GM19351 (cell line): ENCODE measurements at regions not wholly inside any gene's neighbourhood (a gene's known extent, or its start where the extent isn't known, plus 50 kb on each side); places are given as distances from the start of the nearest gene placed in this dataset.
"Not testable (repeated sequence)": the region's sequence is repeated elsewhere in the genome, so short reads cannot be mapped to it uniquely, and the experiment has no call there.

ENCODE experiments used
- ATAC-seq: cut with Tn5 transposase; IDR thresholded peaks from one replicate; pipeline ENCODE4 v1.9.1; 2021; ENCODE audit warnings: mild to moderate bottlenecking, moderate library complexity; ENCODE audit not compliant: unreplicated experiment

DNA sequence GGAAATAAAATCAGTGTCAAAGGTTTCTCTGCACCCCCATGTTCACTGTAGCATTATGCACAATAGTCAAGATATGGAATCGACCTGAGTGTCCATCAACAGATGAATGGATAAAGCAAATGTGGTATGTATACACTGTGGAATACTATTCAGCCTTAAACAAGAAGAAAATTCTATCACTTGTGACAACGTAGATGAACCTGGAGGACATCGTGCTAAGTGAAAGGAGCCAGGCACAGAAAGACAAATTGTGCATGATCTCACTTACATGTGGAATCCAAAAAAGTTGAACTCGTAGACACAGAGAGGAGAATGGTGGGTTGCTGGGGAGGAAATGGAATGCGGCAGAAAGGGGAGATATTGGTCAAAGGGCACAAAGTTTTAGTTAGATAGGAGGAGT lies 136.3 kb upstream of the ESR1 start:
- no peak for ATAC-seq

DNA sequence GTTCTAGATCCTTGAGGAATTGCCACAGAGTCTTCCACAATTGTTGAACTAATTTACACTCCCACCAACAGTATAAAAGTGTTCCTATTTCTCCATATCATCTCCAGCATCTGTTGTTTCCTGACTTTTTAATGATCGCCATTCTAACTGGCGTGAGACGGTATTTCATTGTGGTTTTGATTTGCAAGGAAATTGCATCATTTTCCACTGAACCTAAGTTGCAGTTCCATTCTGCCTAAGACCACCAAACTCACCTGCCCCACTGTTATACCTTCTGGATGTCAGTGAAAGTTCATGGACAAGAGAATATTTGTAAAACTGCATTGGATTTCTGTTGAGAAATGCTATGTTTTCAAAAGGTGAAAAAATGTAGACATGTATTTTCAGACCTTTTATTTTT lies 132.9 kb upstream of the ESR1 start:
- no peak for ATAC-seq

DNA sequence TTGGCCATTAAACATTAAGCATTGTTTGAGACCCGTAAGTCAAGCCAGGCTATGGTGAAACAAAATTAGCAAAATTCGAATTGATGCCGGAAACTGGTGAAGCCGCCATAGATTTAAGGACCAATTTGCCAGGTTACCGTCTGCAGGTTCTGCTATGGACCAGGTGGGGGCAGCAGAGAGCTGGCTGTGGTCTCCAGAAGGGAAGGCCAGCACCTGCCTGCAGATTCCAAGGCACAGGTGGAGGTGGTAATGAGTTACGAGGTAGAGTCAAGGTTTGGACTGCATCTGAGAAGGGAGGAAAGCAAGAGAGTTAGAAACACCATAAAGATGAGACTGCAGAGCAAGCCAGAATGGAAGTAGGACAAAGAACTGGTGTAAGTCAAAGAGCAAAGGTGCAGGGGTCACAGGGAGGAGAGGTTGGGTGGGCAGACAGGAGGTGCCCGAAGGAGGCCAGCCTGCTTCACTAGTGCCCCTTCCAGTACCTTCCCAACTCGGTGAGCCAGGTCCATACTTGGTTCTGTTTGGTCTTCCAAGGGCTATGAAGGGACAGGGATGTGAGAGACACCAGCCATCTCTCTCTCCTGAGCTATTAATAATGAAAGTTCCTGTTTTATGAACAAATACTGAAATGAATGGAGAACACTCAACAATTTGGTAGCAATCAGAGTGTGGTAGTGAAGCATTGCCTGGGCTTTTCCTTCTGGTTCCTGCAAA lies 131.6 kb upstream of the ESR1 start:
- peak; percentile 94 for ATAC-seq

DNA sequence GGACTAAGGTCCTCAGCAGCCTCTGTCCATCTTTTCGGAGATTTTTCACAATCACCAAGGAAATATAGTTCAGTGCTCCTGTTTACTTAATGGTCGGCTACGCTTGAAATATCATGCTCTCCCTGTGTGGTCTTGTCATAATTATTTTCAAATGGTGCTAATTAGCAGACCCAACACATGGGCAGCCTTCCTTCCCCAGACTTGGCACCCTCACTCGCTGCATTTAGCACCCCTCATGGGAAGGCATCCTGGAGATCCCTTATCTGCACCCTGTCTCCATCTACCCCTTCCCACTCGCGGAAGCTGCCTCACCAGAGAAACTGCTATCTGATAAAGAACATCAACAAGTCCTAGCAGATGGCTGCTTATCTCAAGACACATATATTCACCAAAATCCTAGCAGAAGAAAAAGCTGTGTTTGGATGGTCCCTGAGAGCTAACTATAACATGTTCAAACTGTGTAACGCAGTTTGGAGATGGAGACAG lies 131.0 kb upstream of the ESR1 start:
- ATAC-seq, result no peak

DNA sequence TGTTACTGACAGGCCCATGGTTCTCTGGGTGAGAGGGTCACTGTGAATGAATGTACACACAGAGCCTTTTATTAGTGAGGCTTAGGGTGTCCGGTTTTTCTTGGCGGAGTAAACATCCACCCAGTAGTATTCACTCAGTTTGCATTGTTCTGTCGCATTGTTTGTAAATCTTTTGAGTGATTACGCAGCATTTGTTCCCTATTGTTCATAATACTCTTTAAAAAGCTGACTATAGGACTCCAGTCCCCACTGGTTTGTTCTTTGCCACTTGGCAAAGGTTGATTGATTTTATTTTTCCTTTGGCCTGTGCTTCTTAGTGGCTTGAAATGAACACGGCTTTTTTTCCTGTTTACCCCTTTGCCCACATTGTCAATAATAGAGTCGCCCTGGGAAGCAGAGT lies 130.1 kb upstream of the ESR1 start:
- ATAC-seq, result no peak

DNA sequence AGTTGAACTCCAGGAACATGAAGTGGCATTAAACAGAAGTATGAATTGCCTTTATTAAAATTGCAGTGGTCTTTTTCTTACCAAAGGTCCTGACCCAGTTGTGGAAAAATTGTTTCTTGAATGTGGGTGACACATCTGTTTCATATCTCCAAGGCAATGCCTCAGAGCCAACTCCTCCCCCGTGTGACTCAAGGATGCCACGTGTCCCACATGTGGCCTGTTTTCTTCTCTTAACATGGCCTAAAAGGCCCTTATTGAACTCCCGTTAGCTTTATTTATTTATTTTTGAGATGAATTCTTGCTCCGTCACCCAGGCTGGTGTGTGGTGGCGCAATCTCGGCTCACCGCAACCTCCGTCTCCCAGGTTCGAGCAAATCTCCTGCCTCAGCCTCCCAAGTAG lies 128.4 kb upstream of the ESR1 start:
- ATAC-seq, result no peak

DNA sequence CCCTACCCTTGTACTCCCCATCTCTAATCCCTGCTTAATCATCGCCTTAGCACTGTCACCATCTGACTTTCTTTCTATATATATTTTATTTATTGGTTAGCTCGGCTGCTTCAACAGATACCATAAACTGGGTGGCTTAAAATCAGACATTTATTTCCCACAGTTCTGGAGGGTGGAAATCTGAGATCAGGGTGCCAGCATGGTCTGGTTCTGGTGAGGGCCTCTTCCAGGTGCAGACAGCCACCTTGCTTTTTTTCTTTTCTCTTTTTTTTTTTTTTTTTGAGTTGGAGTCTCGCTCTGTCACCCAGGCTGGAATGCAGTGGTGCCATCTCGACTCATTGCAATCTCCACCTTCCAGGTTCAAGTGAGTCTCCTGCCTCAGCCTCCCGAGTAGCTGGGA lies 127.5 kb upstream of the ESR1 start:
- ATAC-seq, result no peak

DNA sequence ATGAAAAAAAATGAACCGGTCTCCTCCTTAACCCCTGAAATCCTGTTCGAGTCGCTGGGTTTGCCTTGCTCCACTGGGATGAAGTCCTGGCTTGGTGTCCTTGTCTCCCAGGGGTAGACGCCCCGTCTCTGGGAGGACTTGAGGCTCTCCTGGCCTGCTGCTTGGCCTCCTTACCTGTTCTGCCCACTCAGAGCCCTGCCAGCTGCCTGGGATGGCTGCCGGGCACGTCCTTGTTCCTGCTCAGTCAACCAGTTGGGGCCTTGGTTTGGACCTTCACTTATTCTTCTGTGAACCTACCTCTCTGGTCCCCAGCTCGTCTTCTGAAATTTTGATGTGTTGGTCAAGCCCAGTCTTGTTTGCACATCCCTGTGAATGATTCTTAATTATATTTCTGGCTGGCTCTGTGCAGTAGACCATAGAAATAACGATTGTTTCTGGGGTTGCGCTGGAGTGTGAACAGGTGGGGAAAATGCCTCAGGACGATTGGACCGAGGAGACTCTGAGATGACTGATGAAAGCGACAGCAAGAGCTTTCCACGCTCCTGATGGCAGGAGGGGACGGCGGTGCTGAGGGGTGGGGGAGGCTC lies 126.5 kb upstream of the ESR1 start:
- no peak for ATAC-seq

DNA sequence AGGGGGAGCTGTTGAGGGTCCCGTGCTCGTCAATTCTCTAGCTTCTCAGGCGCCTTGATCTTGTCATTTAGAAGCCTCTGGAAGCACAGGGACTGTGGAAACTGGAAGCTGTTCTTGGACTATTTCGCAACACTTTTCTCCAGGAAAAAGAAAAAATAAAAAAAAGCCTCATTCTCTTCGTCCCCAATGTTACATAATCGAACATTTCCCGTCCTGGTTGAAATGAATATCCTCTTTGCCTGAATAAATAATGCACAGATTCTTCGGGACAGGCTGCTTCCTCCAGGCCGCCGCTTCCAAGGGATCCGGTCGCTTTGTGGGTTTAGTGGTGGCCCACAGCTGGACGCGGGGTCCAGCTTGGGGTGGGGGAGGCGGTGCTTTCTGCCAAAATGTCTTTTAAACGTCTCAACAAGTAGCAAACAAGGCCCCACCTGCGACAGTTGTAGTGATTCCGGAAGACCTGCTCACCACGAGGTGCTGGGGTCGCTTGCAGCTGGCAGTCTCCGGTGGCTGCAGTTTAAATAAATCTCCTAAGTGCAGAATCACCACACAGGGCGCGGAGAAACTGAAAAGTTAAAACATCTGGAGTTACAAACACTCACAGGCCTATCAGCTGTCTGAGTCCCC lies 125.9 kb upstream of the ESR1 start:
- ATAC-seq, result no peak

DNA sequence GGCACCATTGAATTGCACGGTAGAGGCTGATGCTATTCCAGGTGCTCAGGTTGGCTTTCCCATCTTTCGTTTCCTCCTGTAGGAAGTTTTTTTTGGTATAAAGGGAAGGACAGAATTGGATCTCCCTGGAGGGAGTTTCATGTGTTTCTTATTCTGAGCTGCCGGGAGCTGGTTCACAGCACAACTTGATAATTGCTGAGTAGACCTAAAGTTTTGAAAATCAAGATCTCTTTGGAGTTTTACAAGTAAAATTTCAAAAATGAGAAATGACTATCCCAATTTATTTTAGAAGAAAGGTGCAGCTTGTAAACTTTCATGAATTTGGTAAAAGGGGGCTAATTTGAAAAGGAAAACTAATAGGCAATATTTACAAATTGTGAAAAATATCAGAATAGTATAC lies 125.2 kb upstream of the ESR1 start:
- ATAC-seq, result no peak

DNA sequence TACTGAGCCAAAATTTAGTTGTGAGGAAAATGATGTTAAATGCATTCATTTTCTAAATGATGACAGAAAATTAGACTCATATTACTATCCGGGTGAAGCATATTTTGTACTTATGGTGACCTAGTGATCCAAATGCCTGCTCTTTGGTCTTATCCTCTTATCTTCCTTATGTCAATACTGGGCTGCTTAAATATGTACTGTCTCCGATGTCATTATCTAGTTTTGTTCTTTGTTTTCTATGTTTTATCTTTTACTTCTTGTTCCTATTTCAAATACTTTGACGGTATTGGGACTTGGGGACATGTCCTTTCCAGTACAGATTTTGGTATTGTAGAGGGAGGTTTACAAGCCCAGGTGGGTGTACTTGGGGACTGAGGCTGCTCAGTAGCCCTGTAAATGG lies 124.6 kb upstream of the ESR1 start:
- no peak for ATAC-seq

DNA sequence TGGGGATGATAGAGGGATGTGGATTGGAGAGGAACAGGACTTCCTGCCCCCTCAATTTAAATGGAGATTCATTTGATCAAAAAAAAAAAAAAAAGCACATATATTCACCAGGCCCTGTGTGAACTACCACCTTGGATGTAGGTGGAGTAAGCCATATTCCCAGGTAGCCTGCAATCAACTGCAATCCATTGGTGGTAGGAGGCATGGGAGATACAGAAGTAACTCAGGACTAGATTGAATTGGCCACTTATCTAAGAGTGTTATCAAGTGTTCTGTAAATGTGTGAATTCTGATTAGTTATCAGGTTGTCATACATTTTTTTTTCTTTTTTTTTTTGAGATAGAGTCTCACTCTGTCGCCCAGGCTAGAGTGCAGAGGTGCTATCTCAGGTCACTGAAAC lies 124.1 kb upstream of the ESR1 start:
- ATAC-seq, result no peak

DNA sequence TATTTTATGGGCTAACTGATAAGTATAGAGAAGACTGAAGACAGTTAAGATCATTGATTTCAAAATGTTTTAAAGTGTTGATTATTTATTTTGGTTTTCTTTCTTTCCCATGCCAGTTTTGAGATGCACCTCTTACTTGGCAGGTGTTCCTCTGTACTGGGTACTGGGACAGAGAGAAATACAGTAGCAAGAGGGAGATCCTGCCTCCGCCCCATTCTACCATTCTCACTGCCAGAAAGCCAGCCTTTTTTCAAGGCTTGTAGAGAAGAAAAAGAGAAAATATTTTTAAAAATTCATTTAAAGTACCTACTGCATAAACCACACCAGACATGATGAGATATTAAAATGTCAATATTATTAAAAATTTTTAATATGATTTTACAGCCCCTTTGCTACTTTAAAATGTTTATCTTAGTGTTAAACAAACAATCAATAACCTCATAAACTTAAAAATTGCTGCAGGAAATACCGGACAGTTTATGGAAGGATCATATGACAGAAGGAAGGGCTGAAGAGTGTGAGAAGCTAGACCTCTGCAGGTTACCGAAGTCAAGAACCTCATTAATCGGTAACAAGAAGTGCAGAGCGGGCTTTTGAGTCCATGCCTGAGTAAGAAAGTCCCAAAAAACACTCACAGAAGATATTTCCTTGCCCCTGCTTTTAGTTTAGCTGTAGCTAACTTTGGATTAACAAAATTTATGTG lies 117.8 kb upstream of the ESR1 start:
- no peak for ATAC-seq

DNA sequence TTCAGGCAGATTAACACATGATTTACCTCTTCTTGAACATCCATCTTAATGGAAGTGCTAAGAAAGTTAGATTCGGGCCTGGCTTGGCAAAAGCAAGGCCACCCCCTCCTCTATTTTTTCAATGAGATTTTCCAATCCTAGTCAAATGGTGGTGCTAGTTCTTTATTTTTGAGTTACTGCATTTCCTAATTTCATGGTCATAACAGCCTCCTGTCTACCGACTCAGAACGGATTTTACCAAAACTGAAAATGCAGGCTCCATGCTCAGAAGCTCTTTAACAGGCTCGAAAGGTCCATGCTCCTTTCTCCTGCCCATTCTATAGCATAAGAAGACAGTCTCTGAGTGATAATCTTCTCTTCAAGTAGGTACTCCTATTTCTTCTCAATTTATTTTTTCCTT lies 117.2 kb upstream of the ESR1 start:
- no peak for ATAC-seq

DNA sequence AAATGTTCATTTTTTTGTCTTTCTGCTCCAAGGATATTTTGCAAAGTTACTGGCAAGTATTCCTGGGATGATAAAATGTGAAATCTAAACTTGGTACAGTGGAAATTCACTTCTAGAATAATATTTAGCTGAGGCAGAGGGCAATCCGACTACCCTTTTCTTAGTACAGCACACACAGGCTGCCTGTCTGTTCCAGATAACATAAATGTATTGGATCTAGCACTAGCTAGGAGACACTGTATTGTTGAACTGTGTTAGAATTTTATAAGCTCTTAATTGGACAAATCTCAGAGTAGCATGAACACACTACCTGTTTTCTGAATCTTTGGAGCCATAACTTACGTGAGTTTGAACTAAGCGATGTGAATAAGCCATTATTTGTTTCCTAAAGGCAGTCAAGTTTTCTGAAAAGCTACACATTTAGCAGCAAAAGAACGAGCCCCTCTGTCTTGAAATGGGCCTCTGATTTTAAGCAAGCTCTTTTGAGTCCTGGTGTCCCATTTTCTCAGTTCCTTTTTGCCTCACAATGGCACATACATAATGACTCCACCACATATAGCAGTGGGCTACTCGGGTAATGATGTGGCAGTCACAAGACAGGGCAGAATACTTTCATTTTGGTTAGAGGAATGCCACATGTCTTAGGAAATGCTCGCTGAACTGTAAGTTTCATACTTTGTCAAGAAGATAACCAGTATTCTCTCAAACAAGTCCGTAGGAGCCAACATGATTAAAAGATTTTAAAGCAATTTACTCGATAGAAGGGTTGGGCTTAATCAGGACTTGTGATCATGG lies 116.5 kb upstream of the ESR1 start:
- peak; percentile 96 for ATAC-seq

DNA sequence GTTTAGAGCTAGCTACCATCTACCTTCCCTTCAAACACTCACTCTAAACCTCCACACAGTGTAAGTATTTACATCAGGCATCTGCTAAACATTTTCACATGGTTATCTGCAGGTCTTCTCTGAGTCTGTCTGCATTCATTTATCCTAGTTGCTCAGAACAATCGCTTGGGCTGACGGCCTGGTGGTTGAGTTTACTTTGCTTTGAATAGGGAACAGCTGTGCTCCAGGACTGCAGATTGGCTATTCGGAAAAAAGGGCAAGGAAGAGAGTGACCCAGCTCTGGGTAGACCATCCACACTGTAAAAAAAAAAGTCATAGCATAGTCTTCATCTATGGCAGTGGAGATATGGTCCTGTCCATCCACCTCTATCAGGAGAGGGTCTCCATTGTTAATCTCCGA lies 115.3 kb upstream of the ESR1 start:
- no peak for ATAC-seq

DNA sequence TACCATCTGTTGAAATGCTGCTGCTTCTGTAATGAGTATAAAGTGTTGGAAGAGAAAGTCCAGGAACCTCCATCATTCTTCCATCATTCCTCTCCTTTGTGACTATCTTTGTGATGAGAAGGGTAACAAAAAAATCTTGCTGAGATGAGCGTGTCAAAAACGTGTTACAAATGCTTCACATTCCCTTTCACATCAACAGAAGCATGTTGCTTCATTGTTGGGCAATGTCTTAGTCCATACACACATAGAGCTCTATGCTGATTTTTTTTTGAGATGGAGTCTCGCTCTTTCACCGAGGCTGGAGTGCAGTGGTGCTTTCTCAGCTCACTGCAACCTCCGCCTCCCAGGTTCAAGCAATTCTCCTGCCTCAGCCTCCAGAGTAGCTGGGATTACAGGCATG lies 114.1 kb upstream of the ESR1 start:
- ATAC-seq, result no peak

DNA sequence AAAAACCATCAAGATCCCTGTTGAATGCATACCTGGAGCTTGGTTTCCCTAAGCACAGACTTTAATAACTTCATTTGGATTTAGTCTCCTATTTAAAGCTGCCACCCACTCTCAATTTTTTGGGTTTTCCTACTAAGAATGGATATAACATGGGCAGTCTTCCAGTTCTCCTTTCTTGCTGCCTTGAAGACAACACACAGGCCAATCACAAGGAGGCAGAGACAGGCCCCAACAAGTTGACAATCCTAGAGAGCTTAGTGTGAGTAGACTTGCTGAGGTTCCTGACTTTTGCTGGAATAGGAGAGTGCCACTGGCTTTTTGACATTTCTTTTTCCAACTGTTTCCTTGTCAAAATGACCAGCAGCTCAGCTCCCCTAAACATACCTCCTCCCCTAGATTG lies 112.3 kb upstream of the ESR1 start:
- no peak for ATAC-seq

DNA sequence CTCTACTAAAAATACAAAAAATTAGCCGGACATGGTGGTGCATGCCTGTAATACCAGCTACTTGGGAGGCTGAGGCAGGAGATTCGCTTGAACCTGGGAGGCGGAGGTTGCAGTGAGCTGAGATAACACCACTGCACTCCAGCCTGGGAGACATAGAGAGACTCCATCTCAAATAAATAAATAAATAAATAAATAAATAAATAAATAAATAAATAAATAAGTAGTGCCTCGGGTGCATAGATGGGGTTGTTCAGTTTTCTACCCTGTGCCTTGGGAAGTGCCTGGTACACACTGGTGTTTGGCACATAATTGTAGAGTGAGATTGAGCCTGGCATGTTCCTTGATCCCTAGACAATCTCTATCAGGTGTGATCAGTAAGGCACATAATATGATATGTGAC lies 111.2 kb upstream of the ESR1 start:
- not testable (repeated sequence) for ATAC-seq

DNA sequence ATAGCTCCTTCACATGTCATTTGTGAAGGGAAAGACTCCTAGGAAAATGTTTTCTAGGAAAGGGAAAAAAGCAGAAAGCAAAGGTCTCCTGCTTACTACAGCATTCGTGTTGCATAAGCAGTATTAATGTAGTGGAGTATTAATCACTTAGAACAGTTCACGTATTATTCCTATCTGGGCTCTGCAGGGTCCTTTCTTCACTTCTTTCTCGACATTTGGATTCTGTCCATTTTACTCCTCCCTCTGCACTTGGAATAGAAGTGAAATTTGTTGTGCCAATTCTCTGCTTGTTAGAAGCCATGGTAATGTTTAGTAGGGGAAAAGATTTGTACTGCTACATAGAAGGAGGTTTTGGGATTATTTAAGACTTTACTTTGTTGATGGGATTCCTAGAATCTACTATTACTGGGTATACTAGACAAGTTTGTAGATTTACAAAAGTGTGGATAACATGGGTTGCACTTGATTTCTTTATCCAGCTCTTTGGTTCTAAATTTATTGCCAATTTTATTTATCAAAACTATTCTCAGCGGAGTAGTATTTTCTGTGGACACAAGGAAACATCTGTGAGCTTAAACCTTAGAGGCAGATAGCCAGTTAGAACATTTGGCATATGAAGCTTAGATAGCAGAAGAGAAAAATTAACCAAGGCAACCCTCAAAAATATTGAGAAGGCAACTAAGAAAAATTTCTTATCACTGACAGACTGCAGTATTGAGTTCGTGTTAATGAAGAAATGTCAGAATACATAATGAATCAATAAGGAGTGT lies 108.4 kb upstream of the ESR1 start:
- no peak for ATAC-seq
